ENCODE measurements at regions not wholly inside any gene's neighbourhood (a gene's known extent, or its start where the extent isn't known, plus 50 kb on each side); places are given as distances from the start of the nearest gene placed in this dataset.

GRCh38 chr4:22901631-22902030 lies 208.9 kb downstream of the GBA3 start:
- DNase-seq (ENCODE audit: extremely low read depth in 1 of 2, low read depth in 1 of 2), result no peak

DNA sequence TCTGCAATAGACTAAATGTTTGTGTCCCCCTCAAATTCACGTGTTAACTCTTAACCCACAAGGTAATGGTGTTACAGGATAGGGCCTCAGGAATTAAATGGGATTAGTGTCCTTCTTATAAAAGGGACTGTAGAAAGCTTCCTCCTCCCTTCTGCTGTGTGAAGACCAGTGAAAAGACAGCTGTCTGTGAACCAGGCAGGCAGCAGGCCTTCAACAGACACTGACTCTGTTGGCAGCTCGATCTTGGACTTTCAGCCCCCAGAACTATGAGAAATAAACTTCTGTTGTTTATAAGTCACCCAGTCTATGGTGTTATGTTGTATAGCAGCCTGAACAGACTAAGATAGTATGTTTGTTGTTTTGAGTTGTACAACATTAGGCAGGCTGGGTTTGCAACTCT lies 208.1 kb downstream of the GBA3 start:
- DNase-seq (ENCODE audit: extremely low read depth in 1 of 2, low read depth in 1 of 2), result no peak

DNA sequence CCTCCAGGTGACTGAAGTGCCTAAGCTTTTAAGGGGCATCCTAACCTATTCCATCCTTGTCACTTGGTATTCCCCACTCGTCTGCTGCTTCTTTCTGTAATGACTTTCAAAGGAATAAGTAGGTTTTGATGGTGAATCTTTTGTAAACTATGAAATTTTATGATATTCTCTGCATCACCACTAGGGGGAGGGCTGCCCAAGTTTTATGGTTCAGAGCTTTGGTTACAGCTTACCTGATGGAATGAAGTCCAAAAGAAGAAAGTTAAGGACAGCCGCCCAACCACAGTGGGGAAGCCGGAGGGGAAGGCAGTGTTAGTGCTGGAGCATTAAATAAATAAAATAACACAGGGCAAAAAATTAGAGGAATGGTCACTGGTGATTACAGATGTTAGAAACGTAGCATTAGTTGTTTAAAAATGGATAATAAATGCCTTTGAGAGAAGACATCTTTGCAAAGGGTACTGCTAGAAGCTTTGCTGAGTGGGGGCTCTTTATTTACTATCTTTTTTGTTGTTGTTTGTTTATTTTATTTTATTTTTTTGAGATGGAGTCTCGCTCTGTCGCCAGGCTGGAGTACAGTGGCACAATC lies 204.9 kb downstream of the GBA3 start:
- DNase-seq (ENCODE audit: extremely low read depth in 1 of 2, low read depth in 1 of 2), result no peak

DNA sequence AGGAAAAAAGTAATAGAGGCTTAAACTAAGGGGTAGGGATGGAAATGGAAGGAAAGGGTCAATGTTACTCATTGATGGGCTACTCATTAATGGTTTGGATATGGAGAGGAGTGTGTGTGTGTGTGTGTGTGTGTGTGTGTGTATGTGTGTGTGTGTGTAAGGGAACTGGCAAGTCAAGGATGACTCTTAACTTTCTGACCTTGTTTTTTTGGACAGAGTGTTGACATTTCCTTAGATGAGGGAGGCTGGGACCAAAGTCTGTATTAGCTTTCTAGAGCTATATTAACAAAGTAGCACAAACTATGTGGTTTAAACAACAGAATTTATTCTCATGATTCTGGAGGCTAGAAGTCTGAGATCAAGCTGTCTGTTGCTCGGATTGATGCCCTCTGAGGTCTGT lies 202.7 kb downstream of the GBA3 start:
- no peak for DNase-seq (ENCODE audit: extremely low read depth in 1 of 2, low read depth in 1 of 2)

DNA sequence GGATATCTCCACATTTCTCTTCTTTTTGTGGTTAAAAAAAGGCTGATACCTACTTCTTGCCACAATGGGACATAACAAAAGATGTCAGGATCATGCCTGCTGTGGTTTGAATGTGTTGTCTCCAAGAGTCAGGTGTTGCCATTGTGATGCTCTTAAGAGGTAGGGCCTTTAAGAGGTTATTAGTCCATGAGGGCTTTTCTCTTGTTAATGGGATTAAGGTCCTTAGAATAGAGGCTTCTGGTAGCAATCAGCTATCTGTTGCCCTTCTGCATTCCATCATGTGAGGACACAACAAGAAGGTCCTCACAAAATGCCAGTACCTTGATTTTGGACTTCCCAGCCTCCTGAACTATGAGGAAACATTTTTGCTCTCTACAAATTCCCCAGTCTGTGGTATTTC lies 191.4 kb downstream of the GBA3 start:
- DNase-seq (ENCODE audit: extremely low read depth in 1 of 2, low read depth in 1 of 2), result no peak

DNA sequence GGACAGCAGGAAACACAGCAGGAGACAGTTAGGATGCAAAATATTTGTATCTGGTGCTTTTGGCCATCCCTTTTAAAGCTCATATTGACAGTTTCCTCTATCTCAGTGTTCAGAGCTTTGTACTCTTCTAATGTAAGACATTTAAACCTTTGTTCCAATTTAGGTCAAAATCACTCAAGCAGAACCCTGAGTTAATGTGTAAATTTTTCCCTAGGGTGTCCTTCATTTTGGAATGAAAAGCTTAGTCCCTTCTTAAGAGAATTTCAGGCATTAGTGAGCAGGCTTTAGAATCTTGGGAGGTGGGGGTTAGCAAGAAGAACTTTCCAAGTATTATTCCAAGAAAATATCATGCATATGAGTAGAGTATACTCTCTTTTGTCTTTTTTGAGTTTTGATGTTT lies 188.7 kb downstream of the GBA3 start:
- DNase-seq (ENCODE audit: extremely low read depth in 1 of 2, low read depth in 1 of 2), result no peak

DNA sequence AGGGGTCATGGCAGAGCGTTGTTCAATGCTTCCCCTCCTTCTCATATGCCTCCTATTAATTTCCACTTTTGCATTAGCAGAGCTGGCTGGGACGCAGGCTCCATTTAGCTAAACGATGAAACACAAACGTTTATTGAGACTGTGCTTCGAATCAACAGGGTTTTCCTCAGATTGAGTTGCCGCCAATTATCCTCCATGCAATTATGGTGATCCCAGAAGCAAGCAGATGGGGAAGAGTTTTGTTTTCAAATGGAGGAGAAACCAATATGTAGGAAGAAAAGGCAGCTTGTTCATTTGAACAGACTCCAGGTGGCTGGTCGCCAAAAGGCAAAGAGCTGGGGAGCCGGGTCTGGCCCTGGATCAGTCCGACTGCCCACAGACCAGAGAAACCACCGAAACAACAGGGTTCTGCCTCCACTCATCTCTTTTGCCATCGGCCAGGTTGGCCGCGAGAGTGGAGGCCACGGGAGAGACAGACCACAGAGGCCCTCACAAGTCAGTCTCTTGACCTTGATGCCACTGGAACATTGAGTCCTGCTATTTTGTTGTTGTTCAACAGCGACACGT lies 184.8 kb downstream of the GBA3 start:
- no peak for DNase-seq (ENCODE audit: extremely low read depth in 1 of 2, low read depth in 1 of 2)

DNA sequence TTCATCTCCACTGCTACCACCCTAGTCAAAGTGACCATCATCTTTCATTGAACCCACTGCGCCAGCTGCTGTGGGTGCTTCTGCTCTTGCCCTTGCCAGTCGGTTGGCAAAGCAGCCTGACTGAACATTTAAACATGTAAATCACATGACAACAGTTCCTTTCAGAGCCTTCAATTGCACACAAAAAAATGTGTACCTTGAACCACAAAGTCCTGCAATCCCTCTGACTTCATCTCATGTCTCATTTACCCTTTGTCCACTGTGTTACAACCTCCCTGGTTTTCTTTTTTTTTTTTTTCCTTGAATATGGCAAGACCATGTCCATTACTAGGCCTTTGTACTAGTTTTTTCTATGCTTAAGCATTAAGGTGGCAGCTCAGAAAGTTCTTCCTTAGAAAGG lies 183.5 kb downstream of the GBA3 start:
- no peak for DNase-seq (ENCODE audit: extremely low read depth in 1 of 2, low read depth in 1 of 2)

GRCh38 chr4:22875587-22876257 lies 183.0 kb downstream of the GBA3 start:
- DNase-seq (ENCODE audit: extremely low read depth in 1 of 2, low read depth in 1 of 2), result no peak

- no peak for DNase-seq (ENCODE audit: extremely low read depth in 1 of 2, low read depth in 1 of 2)
Observed at GRCh38 chr4:22874334-22874912, 181.7 kb downstream of the GBA3 start.

GRCh38 chr4:22873899-22874298 lies 181.2 kb downstream of the GBA3 start:
- no peak for DNase-seq (ENCODE audit: extremely low read depth in 1 of 2, low read depth in 1 of 2)

DNA sequence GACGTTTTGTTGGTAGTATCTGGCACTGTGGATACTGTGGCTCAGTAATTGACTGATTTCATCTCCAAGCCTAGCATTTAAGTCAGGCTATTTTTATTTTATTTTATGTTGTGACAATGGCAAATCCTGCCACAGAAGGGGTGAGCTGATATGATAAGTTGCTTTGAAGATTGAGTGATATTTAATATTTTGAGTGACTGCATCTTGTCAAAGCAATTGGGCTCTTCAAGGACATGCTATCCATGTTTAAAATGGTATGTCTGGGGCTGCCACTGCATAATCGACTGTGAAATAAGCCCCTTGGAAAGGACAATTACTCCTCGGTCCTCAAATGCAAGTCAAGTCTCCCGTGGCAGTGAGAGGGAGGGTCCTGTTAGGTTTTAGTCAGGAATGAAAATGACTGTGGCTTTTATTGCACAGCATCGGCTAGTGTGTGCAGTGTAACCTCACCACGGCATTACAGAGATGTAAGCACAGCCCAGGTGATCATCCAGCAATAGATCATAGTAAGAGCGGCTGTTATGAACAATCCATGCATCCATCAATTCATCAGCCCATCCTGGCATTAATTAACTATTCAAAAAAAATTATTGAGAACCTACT lies 178.2 kb downstream of the GBA3 start:
- no peak for DNase-seq (ENCODE audit: extremely low read depth in 1 of 2, low read depth in 1 of 2)

- DNase-seq (ENCODE audit: extremely low read depth in 1 of 2, low read depth in 1 of 2), result no peak
Observed at GRCh38 chr4:22869235-22869634, 176.5 kb downstream of the GBA3 start.

Measured in stimulated activated CD8-positive, alpha-beta memory T cell treated with anti-CD3 and anti-CD28 coated beads, Interleukin-7, amount 100 ng/mL, for 48 hours (primary cell).